Epithelial cell of proximal tubule (primary cell): ENCODE measurements at regions not wholly inside any gene's neighbourhood (a gene's known extent, or its start where the extent isn't known, plus 50 kb on each side); places are given as distances from the start of the nearest gene placed in this dataset.

Source experiments
- DNase-seq: peaks from one replicate; pipeline ENCODE4 v3.0.0-alpha.2; 2011; ENCODE audit warnings: low read depth
- H3K4me3 ChIP-seq: 2 replicates; pipeline ENCODE4 v1.5.1; 2011; ENCODE audit warnings: low read depth, mild to moderate bottlenecking, low read length
- CTCF ChIP-seq: conservative IDR thresholded peaks from 2 replicates; pipeline ENCODE4 v1.5.1; 2012; ENCODE audit warnings: low read depth, mild to moderate bottlenecking, low read length

DNA sequence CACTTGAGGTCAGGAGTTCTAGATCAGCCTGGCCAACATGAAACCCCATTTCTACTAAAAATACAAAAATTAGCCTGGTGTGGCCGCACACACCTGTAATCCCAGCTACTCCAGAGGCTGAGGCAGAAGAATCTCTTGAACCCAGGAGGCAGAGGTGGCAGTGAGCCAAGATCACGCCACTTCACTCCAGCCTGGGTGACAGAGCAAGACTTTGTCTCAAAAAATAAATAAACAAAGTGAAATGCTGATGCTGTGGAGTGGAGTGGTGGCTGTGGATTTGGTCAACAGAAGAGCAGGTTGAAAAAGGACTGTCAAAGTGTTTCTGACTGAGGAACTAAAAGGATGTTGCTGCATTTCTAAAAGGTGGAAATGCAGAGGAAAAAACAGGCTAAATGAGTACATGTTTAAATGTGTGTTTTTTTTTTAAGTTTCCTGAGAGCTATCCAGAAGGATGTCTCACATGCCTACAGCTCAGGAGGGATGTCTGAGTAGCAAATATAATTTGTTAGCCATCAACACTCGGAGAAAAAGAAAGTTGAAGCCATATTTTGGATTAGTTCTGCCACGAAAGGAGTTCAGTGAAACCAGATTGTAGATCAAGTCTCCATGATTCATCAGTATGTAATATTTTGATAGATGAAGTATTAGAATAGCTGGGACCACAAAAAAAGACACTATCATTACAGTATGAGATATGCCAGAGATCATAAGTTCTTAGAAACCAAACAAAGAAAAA lies 621.1 kb upstream of the ADGRB3 start:
- DNase-seq: no peak
- TF ChIP-seq CTCF: no peak
- no peak overlapping the region for H3K4me3 ChIP-seq

GRCh38 chr6:68012822-68013221 lies 622.3 kb upstream of the ADGRB3 start:
- DNase-seq: no peak
- no peak for TF ChIP-seq CTCF
- H3K4me3 ChIP-seq: no peak overlapping the region

- no peak overlapping the region for H3K4me3 ChIP-seq
- no peak for TF ChIP-seq CTCF
Measured at GRCh38 chr6:68010936-68011335, 624.1 kb upstream of the ADGRB3 start.

DNA sequence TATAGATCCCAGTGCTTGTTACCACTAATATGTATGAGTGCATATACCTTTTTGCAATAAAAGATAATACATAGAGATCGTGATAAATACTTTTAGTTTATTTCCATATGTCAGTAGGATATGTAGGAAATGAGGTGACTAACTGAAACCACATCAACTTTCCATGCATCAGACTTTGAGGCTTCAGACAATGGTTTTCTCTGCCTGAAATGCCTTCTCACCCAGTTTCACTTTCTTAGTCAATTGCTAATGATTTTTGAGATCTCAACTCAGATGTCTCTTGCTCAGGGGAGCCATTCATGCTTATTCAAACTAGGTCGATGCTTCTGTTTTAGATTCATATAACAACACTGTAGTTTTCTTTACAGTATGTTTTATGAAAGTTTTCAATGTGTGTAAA lies 626.6 kb upstream of the ADGRB3 start:
- no peak overlapping the region for H3K4me3 ChIP-seq
- TF ChIP-seq CTCF: no peak
- no peak for DNase-seq

More at GRCh38 chr6:68010936-68011335, 624.1 kb upstream of the ADGRB3 start:
- DNase-seq: no peak

GRCh38 chr6:68007717-68008116 lies 627.4 kb upstream of the ADGRB3 start:
- H3K4me3 ChIP-seq: no peak overlapping the region
- TF ChIP-seq CTCF: no peak
- DNase-seq: no peak

DNA sequence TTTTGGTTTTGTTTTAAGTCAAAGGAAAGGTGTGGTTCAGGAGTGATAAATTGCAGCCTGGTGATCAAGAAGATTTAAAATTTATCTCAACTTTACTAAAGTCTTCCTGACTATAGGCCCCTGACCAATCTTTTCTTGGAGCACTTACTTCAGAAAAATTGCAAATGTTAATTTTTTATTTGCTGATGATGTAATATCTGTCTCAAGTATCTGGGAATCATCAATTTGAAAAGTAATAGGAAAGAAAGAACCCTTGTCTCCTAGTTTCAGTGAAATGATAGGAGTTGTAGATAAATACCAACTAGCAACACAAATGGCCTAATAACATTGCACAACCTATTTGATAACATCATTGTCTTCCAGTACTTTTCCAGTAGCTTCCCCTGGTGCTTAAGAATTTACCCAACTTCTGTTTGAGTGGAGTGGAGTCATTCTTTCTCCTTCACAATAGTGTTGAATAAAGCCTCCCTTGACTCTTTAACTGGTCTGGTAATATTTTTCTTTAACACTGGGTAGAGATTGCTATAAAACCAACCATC lies 648.3 kb upstream of the ADGRB3 start:
- no peak for TF ChIP-seq CTCF
- H3K4me3 ChIP-seq: no peak overlapping the region
- DNase-seq: no peak

- no peak overlapping the region for H3K4me3 ChIP-seq
- no peak for DNase-seq
- no peak for TF ChIP-seq CTCF
Measured at GRCh38 chr6:67976486-67976885, 658.6 kb upstream of the ADGRB3 start.
